ENCODE measurements at regions not wholly inside any gene's neighbourhood (a gene's known extent, or its start where the extent isn't known, plus 50 kb on each side); places are given as distances from the start of the nearest gene placed in this dataset.

GRCh38 chr3:150315721-150316120 is 92.4 kb upstream of the TSC22D2 start:
- TF ChIP-seq EZH2 (IDR thresholded peaks at IDR 0.05; ENCODE audit: insufficient read depth, poor library complexity, severe bottlenecking) (no peak), EZH2phosphoT487 (IDR thresholded peaks at IDR 0.05; ENCODE audit: insufficient read depth, low read depth) (no peak)
